ENCODE measurements at regions not wholly inside any gene's neighbourhood (a gene's known extent, or its start where the extent isn't known, plus 50 kb on each side); places are given as distances from the start of the nearest gene placed in this dataset.

DNA sequence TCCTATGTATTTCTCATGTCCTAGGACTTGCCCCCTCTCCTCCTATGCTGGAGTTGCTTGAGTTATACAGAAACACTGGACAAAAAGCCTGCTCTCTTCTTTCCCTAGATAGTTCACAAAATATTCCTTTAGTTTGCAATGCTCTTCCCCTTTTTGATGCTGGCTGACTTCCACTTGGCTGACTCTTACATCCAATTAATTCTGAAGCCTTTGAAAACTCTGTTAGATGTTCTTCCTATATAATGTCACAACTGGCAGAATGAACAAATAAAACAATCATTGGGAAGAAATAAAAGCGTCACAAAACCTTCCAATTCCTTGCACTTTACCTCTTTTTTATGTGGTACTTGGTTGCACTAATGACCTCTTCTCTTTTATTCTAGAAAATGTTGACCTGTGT lies 253.8 kb upstream of the CITED2 start:
- TF ChIP-seq, protein P1, sequence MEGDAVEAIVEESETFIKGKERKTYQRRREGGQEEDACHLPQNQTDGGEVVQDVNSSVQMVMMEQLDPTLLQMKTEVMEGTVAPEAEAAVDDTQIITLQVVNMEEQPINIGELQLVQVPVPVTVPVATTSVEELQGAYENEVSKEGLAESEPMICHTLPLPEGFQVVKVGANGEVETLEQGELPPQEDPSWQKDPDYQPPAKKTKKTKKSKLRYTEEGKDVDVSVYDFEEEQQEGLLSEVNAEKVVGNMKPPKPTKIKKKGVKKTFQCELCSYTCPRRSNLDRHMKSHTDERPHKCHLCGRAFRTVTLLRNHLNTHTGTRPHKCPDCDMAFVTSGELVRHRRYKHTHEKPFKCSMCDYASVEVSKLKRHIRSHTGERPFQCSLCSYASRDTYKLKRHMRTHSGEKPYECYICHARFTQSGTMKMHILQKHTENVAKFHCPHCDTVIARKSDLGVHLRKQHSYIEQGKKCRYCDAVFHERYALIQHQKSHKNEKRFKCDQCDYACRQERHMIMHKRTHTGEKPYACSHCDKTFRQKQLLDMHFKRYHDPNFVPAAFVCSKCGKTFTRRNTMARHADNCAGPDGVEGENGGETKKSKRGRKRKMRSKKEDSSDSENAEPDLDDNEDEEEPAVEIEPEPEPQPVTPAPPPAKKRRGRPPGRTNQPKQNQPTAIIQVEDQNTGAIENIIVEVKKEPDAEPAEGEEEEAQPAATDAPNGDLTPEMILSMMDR (IDR thresholded peaks at IDR 0.05) = no peak
- TF ChIP-seq ZFX (IDR thresholded peaks at IDR 0.05; ENCODE audit: borderline replicate concordance) = no peak
